ENCODE measurements at regions not wholly inside any gene's neighbourhood (a gene's known extent, or its start where the extent isn't known, plus 50 kb on each side); places are given as distances from the start of the nearest gene placed in this dataset.

DNA sequence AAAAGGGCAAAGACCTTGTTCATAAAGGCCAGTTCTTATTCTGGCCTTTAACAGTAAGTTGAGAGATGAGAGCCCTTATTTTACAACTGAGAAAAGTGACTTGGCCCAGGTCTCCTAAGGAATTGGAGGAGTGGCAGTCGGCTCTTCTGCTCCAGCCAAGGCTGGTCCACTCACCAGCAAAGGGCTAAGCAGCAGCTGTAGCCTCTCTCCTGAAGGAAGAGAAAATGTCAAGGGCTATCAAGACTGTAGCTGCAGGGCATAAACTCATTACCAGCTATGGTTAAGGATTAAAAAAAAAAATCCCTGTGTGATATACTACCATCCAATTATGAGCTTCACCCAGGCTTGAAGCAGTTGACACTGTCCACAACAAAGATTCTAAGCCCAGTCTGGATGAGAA is 138.6 kb upstream of the RAD23B start:
- ATAC-seq (ENCODE audit: low read depth): no peak
- no peaks in the 10 kb centered on the region for H3K9me3 ChIP-seq (ENCODE audit: control extremely low read depth in 1 of 3, control insufficient read depth in 2 of 3, insufficient read depth in 1 of 3, low read length in 2 of 3)
- H2AFZ ChIP-seq (ENCODE audit: insufficient read depth, low read depth, low read length, poor library complexity, severe bottlenecking): no peak overlapping the region
- no peak for TF ChIP-seq EZH2 (IDR thresholded peaks at IDR 0.05; ENCODE audit: borderline replicate concordance, insufficient read depth, low read depth, low read length, poor library complexity, severe bottlenecking)
- TF ChIP-seq, protein P1, sequence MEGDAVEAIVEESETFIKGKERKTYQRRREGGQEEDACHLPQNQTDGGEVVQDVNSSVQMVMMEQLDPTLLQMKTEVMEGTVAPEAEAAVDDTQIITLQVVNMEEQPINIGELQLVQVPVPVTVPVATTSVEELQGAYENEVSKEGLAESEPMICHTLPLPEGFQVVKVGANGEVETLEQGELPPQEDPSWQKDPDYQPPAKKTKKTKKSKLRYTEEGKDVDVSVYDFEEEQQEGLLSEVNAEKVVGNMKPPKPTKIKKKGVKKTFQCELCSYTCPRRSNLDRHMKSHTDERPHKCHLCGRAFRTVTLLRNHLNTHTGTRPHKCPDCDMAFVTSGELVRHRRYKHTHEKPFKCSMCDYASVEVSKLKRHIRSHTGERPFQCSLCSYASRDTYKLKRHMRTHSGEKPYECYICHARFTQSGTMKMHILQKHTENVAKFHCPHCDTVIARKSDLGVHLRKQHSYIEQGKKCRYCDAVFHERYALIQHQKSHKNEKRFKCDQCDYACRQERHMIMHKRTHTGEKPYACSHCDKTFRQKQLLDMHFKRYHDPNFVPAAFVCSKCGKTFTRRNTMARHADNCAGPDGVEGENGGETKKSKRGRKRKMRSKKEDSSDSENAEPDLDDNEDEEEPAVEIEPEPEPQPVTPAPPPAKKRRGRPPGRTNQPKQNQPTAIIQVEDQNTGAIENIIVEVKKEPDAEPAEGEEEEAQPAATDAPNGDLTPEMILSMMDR (IDR thresholded peaks at IDR 0.05): no peak
- no peaks in the 10 kb centered on the region for H4K20me1 ChIP-seq (ENCODE audit: control insufficient read depth, insufficient read depth, low read length, poor library complexity, severe bottlenecking)
- H3K27ac ChIP-seq (ENCODE audit: low read length in 2 of 2): no peak overlapping the region
- DNase-seq: no peak
- no peaks in the 10 kb centered on the region for H3K4me1 ChIP-seq (ENCODE audit: control insufficient read depth in 2 of 2, insufficient read depth in 2 of 2, low read length in 2 of 2)
- Mint-ChIP-seq H3K9me3 (ENCODE audit: insufficient read depth) (no peaks in the 10 kb centered on the region), H3K27me3 (peaks cover 12% of the 10 kb centered on the region), H3K27ac (no peak overlapping the region), H3K4me1 (no peaks in the 10 kb centered on the region), H3K4me3 (no peak overlapping the region)
- H3K4me2 ChIP-seq (replicated peaks; ENCODE audit: low read depth, low read length, poor library complexity, severe bottlenecking): no peak overlapping the region
- H3K4me3 ChIP-seq (ENCODE audit: control extremely low read depth in 1 of 5, extremely low read depth in 1 of 5, insufficient read depth in 1 of 5, low read depth in 2 of 5, low read length in 4 of 5): no peak overlapping the region
- H3K27me3 ChIP-seq (replicated peaks in 1 of 4; ENCODE audit: control extremely low read depth in 1 of 4, control insufficient read depth in 3 of 4, insufficient read depth in 4 of 4, low read length in 3 of 4): peaks cover 0 to 10% (median under 1%) of the 10 kb centered on the region in 4 experiments
- H3K36me3 ChIP-seq (replicated peaks in 1 of 2; ENCODE audit: control extremely low read depth in 1 of 2, control insufficient read depth in 1 of 2, extremely low read depth in 1 of 2, insufficient read depth in 2 of 2, low read length in 1 of 2): no peaks in the 10 kb centered on the region
- POLR2A ChIA-PET: no interaction called here
- CTCF ChIA-PET: interaction anchor here (0.6 kb wide), 1 partner anchor 26 kb away, joined by 3 read pairs; no protein-coding TSS in a partner anchor
- intact Hi-C loops (cut with micrococcal nuclease): loop anchor here (5.0 kb wide), 1 partner anchor 1423 kb away; no protein-coding TSS in a partner anchor
- no peaks in the 10 kb centered on the region for H3K79me2 ChIP-seq (ENCODE audit: control insufficient read depth, insufficient read depth, low read length)
- H3K9ac ChIP-seq (ENCODE audit: low read length): no peak overlapping the region
- WGBS (ENCODE audit: insufficient coverage): 89% methylated on average over 1 of the region's 1 CpG

DNA sequence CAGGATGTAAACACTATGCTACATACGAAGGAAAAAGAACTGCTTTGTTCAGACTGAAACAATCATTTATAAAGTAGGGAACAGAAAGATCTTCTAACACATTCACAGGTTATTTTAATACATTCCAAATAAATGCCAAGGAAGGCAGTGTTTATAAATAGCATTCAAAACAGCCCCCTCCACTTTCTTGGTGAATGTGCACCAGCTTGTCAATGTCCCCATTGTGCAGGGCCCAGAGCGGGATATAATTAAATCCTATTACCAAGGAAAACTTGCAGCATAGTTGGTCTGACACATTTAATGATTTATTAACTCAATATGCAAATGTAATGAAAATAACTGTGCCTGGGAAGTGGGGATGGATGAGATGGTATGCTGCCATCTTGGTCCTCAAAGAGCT is 135.9 kb upstream of the RAD23B start:
- POLR2A ChIA-PET: no interaction called here
- H4K20me1 ChIP-seq (ENCODE audit: control insufficient read depth, insufficient read depth, low read length, poor library complexity, severe bottlenecking): no peaks in the 10 kb centered on the region
- no peak overlapping the region for H3K4me3 ChIP-seq (ENCODE audit: control extremely low read depth in 1 of 5, extremely low read depth in 1 of 5, insufficient read depth in 1 of 5, low read depth in 2 of 5, low read length in 4 of 5)
- Mint-ChIP-seq H3K9me3 (ENCODE audit: insufficient read depth) (peaks cover 3% of the 10 kb centered on the region), H3K4me1 (no peaks in the 10 kb centered on the region), H3K27ac (no peak overlapping the region), H3K27me3 (peaks cover 9% of the 10 kb centered on the region), H3K4me3 (no peak overlapping the region)
- CTCF ChIA-PET: interaction anchor here (0.6 to 1.3 kb wide), 2 partner anchors 72 to 194 kb away, joined by 4 to 5 read pairs; no protein-coding TSS in a partner anchor
- no CpG with 5 or more reads among the region's 2 CpGs for WGBS (ENCODE audit: insufficient coverage)
- H3K4me1 ChIP-seq (ENCODE audit: control insufficient read depth in 2 of 2, insufficient read depth in 2 of 2, low read length in 2 of 2): no peaks in the 10 kb centered on the region
- no peak overlapping the region for H2AFZ ChIP-seq (ENCODE audit: insufficient read depth, low read depth, low read length, poor library complexity, severe bottlenecking)
- no peaks in the 10 kb centered on the region for H3K79me2 ChIP-seq (ENCODE audit: control insufficient read depth, insufficient read depth, low read length)
- no peak for DNase-seq
- TF ChIP-seq, protein P1 (IDR thresholded peaks at IDR 0.05): no peak
- no peak for TF ChIP-seq EZH2 (IDR thresholded peaks at IDR 0.05; ENCODE audit: borderline replicate concordance, insufficient read depth, low read depth, low read length, poor library complexity, severe bottlenecking)
- H3K27ac ChIP-seq (ENCODE audit: low read length in 2 of 2): no peak overlapping the region
- H3K9ac ChIP-seq (ENCODE audit: low read length): no peak overlapping the region
- peaks cover 0 to 10% (median 2%) of the 10 kb centered on the region in 4 experiments for H3K27me3 ChIP-seq (replicated peaks in 1 of 4; ENCODE audit: control extremely low read depth in 1 of 4, control insufficient read depth in 3 of 4, insufficient read depth in 4 of 4, low read length in 3 of 4)
- no peaks in the 10 kb centered on the region for H3K36me3 ChIP-seq (replicated peaks in 1 of 2; ENCODE audit: control extremely low read depth in 1 of 2, control insufficient read depth in 1 of 2, extremely low read depth in 1 of 2, insufficient read depth in 2 of 2, low read length in 1 of 2)
- ATAC-seq (ENCODE audit: low read depth): no peak
- peaks cover 0 to 5% (median 0%) of the 10 kb centered on the region in 3 donors for H3K9me3 ChIP-seq (ENCODE audit: control extremely low read depth in 1 of 3, control insufficient read depth in 2 of 3, insufficient read depth in 1 of 3, low read length in 2 of 3)
- no peak overlapping the region for H3K4me2 ChIP-seq (replicated peaks; ENCODE audit: low read depth, low read length, poor library complexity, severe bottlenecking)
- intact Hi-C loops (cut with micrococcal nuclease): no loop called here
